Peyer's patch (tissue), 4 donors: ENCODE measurements at regions not wholly inside any gene's neighbourhood (a gene's known extent, or its start where the extent isn't known, plus 50 kb on each side); places are given as distances from the start of the nearest gene placed in this dataset.

ENCODE experiments used
- CTCF ChIP-seq, 6 experiments: fragments of 450-650 bp in 4 of 6; fragments of 200-600 bp in 2 of 6; sonication (generic) in 1 of 6; IDR thresholded peaks; one replicate each; pipeline ENCODE4 v1.5.1; 2017 to 2019; ENCODE audit warnings: antibody characterized with exemption in 6 of 6, mild to moderate bottlenecking in 3 of 6, moderate library complexity in 1 of 6
- POLR2A ChIP-seq, 2 donors: fragments of 450-650 bp; IDR thresholded peaks; one replicate each; pipeline ENCODE4 v1.5.1; 2017; ENCODE audit warnings: antibody characterized with exemption in 2 of 2, mild to moderate bottlenecking in 2 of 2, moderate library complexity in 2 of 2

GRCh38 chr16:86679490-86679889 is 101.1 kb downstream of the FOXL1 start:
- no peak for TF ChIP-seq CTCF (IDR thresholded peaks at IDR 0.05)
- TF ChIP-seq POLR2A (IDR thresholded peaks at IDR 0.05): no peak
